ENCODE measurements at regions not wholly inside any gene's neighbourhood (a gene's known extent, or its start where the extent isn't known, plus 50 kb on each side); places are given as distances from the start of the nearest gene placed in this dataset.

DNA sequence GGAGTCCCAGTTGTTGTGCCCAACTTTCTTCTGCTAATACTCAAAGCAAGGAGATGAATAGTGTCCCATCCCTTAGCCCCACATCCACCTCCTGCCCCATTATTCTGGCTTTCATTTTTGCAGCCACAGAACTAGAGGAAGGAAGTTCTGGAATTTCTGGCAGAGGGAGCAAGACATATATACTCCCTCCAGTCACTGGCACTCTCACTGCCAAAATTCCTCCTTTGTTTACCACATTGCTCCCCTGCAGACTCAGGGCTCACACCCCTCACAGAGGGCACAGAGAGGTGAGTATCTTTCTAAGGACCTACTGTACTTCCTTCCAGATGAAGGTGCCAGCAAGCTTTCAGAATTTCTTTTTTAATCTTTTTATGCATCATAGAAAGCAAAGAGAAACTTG, 168.0 kb upstream of the ID4 start:
- Histone ChIP-seq H3K4me3 (no peak overlapping the region), H3K36me3 (no peaks in the 10 kb centered on the region), H3K4me1 (peaks cover 0 to 20% (median 13%) of the 10 kb centered on the region in 4 donors), H3K27me3 (no peaks in the 10 kb centered on the region), H3K27ac (peak overlapping the region in 1 of 4 donors; percentile 46), H3K9me3 (no peaks in the 10 kb centered on the region)
- intact Hi-C loops (cut with DNase I), result no loop called here
- no peak for TF ChIP-seq EP300 (IDR thresholded peaks at IDR 0.05)
- TF ChIP-seq POLR2AphosphoS5 (IDR thresholded peaks at IDR 0.05), result no peak
- TF ChIP-seq POLR2A (IDR thresholded peaks at IDR 0.05), result no peak
- TF ChIP-seq, protein P1, sequence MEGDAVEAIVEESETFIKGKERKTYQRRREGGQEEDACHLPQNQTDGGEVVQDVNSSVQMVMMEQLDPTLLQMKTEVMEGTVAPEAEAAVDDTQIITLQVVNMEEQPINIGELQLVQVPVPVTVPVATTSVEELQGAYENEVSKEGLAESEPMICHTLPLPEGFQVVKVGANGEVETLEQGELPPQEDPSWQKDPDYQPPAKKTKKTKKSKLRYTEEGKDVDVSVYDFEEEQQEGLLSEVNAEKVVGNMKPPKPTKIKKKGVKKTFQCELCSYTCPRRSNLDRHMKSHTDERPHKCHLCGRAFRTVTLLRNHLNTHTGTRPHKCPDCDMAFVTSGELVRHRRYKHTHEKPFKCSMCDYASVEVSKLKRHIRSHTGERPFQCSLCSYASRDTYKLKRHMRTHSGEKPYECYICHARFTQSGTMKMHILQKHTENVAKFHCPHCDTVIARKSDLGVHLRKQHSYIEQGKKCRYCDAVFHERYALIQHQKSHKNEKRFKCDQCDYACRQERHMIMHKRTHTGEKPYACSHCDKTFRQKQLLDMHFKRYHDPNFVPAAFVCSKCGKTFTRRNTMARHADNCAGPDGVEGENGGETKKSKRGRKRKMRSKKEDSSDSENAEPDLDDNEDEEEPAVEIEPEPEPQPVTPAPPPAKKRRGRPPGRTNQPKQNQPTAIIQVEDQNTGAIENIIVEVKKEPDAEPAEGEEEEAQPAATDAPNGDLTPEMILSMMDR (IDR thresholded peaks at IDR 0.05), result no peak
- no peak for DNase-seq

DNA sequence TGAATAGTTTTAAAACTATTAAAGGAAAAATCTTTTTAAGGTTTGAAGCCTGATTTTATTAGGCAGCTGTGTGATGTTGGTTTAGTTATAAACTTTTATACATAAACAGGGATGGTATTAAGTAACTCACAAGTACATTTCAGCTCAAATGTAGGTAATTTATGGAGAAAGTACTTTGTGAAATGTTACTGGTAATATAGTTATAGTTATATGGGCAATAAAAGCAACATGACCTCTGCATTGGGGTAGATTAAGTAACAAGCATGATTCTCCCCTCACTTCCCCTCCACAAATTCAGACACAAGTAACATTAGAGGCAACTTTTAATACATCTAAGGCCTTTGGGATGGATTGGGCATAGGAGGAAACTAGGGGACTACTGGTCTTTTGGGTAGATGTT, 154.3 kb upstream of the ID4 start:
- no peak for TF ChIP-seq EP300 (IDR thresholded peaks at IDR 0.05)
- no peak for TF ChIP-seq POLR2AphosphoS5 (IDR thresholded peaks at IDR 0.05)
- TF ChIP-seq POLR2A (IDR thresholded peaks at IDR 0.05), result no peak
- TF ChIP-seq, protein P1 (IDR thresholded peaks at IDR 0.05), result no peak

DNA sequence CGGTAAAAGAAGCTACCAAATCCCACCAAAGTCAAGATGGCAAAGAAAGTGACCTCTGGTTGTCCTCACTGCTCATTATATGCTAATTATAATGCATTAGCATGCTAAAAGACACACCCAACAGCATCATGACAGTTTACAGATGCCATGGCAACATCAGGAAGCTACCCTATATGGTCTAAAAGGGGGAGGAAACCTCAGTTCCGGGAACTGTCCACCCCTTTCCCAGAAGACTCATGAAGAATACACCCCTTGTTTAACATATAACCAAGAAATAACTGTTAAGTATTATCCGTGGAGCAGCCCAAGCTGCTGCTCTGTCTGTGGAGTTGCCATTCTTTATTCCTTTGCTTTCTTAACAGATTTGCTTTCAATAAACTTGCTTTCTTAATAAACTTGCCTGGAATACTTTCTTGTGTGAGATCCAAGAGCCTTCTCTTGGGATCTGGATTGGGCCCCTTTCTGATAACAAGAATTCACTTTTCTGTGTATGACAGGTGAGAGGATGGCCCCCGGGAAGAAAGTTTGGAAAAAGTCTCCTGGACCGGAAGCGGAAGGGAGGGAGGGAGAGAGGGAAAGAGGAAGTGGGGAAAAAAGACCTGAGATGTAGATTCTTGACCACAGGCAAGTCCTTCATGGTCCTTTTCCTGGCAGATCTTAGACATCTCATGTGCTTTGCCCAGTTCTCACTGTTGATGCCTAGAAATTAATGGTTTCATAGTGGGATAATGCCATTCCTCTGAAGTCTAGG, 146.7 kb upstream of the ID4 start:
- H3K27ac ChIP-seq, result no peak overlapping the region
- no peaks in the 10 kb centered on the region for H3K36me3 ChIP-seq
- WGBS, 2 donors, result 62 to 68% methylated on average over 6 of the region's 6 CpGs
- H3K9me3 ChIP-seq, result no peaks in the 10 kb centered on the region
- no peak overlapping the region for H3K4me3 ChIP-seq
- H3K4me1 ChIP-seq, result peaks cover 0 to 12% (median 2%) of the 10 kb centered on the region in 4 donors
- TF ChIP-seq, protein P1 (IDR thresholded peaks at IDR 0.05), result no peak
- no peak for TF ChIP-seq POLR2AphosphoS5 (IDR thresholded peaks at IDR 0.05)
- H3K27me3 ChIP-seq, result peaks cover 0 to 24% (median 10%) of the 10 kb centered on the region in 3 donors
- intact Hi-C loops (cut with DNase I), result no loop called here
- DNase-seq, result no peak

More for the DNA sequence above, 154.3 kb upstream of the ID4 start:
- H3K4me1 ChIP-seq, result no peaks in the 10 kb centered on the region
- intact Hi-C loops (cut with DNase I), result no loop called here
- H3K36me3 ChIP-seq, result no peaks in the 10 kb centered on the region
- H3K27me3 ChIP-seq, result no peaks in the 10 kb centered on the region
- no peak for DNase-seq
- peaks cover 0 to 3% (median 0%) of the 10 kb centered on the region in 4 donors for H3K9me3 ChIP-seq
- no peak overlapping the region for H3K4me3 ChIP-seq
- no peak overlapping the region for H3K27ac ChIP-seq

DNA sequence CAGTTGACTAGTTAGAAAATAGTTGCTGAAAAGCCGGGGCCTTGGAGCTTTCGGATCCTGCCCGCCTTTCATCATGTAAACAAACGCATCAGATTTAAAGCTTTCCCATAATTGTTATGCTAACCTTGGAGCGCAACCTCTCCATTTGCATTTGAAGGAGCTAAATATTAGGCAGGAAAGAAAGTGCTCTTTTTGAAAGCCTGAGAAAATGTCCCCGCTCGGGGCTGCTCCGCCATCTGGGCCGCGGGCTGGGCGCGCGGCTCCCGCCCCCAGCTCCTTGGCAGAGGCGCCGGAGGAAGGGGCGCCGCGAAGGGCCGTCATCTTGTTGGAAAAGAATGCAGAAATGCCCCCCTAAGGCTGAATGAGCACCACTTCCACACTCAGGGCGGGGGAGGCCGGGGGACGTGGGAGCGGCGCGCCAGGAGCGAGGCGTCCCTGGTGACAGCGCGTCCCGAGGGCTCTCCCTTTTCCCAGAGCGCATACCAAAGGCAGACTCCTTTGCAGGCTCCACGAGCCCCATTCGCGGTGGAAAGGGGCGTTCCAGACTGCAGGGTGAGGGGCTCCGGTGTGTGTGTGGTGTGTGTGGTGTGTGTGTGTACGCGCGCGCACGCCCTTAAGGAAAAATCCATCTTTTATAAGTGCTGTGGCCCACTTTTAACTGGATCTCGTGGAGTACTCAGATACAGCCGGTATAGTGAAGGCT, 145.6 kb upstream of the ID4 start:
- no peaks in the 10 kb centered on the region for H3K36me3 ChIP-seq
- H3K27ac ChIP-seq, result peak overlapping the region in 1 of 4 donors; percentile 38
- peaks cover 0 to 24% (median 10%) of the 10 kb centered on the region in 3 donors for H3K27me3 ChIP-seq
- peaks cover 0 to 12% (median 2%) of the 10 kb centered on the region in 4 donors for H3K4me1 ChIP-seq
- TF ChIP-seq, protein P1 (IDR thresholded peaks at IDR 0.05), result no peak
- TF ChIP-seq POLR2AphosphoS5 (IDR thresholded peaks at IDR 0.05) (no peak), POLR2A (IDR thresholded peaks at IDR 0.05) (no peak)
- no peak for DNase-seq
- peak overlapping the region; percentile 17 to 44 (median 35) for H3K4me3 ChIP-seq
- no peaks in the 10 kb centered on the region for H3K9me3 ChIP-seq
- 5 to 14% methylated on average over 44 of the region's 44 CpGs for WGBS, 2 donors
- intact Hi-C loops (cut with DNase I), result no loop called here

Data from sigmoid colon (tissue), 6 donors.